CD14-positive monocyte (primary cell): ENCODE measurements at regions not wholly inside any gene's neighbourhood (a gene's known extent, or its start where the extent isn't known, plus 50 kb on each side); places are given as distances from the start of the nearest gene placed in this dataset.

Source experiments
- DNase-seq, 3 donors: peaks; one replicate each; pipeline ENCODE4 v3.0.0-alpha.2; 2011 to 2022
- H2AFZ ChIP-seq: 2 replicates; pipeline ENCODE4 v1.6.0; 2012; ENCODE audit warnings: mild to moderate bottlenecking, low read depth, low read length, inconsistent platforms; ENCODE audit not compliant: insufficient read depth, poor library complexity, severe bottlenecking
- H3K27ac ChIP-seq, 2 donors: 1 replicate in 1 of 2; 2 replicates in 1 of 2; pipeline ENCODE4 v1.5.1; 2012 to 2013; ENCODE audit warnings: low read length in 2 of 2, control low read depth in 1 of 2, inconsistent platforms in 1 of 2, low read depth in 1 of 2, mild to moderate bottlenecking in 1 of 2
- H3K27me3 ChIP-seq, 2 donors: one replicate each; pipeline versions ENCODE4 v1.6.0 to v1.6.1; 2011 to 2013; ENCODE audit warnings: low read length in 2 of 2; ENCODE audit not compliant: control insufficient read depth in 2 of 2, insufficient read depth in 2 of 2
- H3K36me3 ChIP-seq, 2 donors: replicated peaks in 1 of 2; 1 replicate in 1 of 2; 2 replicates in 1 of 2; pipeline versions ENCODE4 v1.5.1 to v1.6.1; 2012 to 2013; ENCODE audit warnings: low read length in 2 of 2, control low read depth in 1 of 2, inconsistent platforms in 1 of 2, mild to moderate bottlenecking in 1 of 2; ENCODE audit not compliant: insufficient read depth in 2 of 2, control insufficient read depth in 1 of 2
- H3K4me1 ChIP-seq, 2 donors: 1 replicate in 1 of 2; 2 replicates in 1 of 2; pipeline versions ENCODE4 v1.5.1 to v1.6.1; 2012 to 2013; ENCODE audit warnings: low read length in 2 of 2, control low read depth in 1 of 2, inconsistent platforms in 1 of 2, mild to moderate bottlenecking in 1 of 2, moderate library complexity in 1 of 2; ENCODE audit not compliant: insufficient read depth in 2 of 2, control insufficient read depth in 1 of 2
- H3K4me2 ChIP-seq: replicated peaks from 2 replicates; pipeline ENCODE3; 2012; ENCODE audit warnings: low read length, moderate library complexity, mild to moderate bottlenecking; ENCODE audit not compliant: poor library complexity, severe bottlenecking; ENCODE audit errors: extremely low read depth
- H3K4me3 ChIP-seq, 3 experiments: fragments of 200-600 bp in 1 of 3; sonication (generic) in 1 of 3; replicated peaks in 1 of 3; 1 replicate in 2 of 3; 2 replicates in 1 of 3; pipeline ENCODE4 v1.5.1; 2011 to 2013; ENCODE audit warnings: low read length in 3 of 3, mild to moderate bottlenecking in 3 of 3, control low read depth in 2 of 3, low read depth in 2 of 3, inconsistent platforms in 1 of 3, moderate library complexity in 1 of 3
- H3K79me2 ChIP-seq: 2 replicates; pipeline ENCODE4 v1.6.0; 2012; ENCODE audit warnings: mild to moderate bottlenecking, control low read depth, inconsistent platforms, low read length, moderate library complexity; ENCODE audit not compliant: insufficient read depth
- H3K9ac ChIP-seq: 2 replicates; pipeline ENCODE4 v1.6.0; 2017; ENCODE audit warnings: low read length, mild to moderate bottlenecking; ENCODE audit not compliant: insufficient read depth, poor library complexity, severe bottlenecking
- H3K9me3 ChIP-seq, 2 donors: replicated peaks in 1 of 2; 1 replicate in 1 of 2; 2 replicates in 1 of 2; pipeline versions ENCODE4 v1.5.1 to v1.6.1; 2012 to 2013; ENCODE audit warnings: low read length in 2 of 2, control low read depth in 1 of 2; ENCODE audit not compliant: control insufficient read depth in 1 of 2, insufficient read depth in 1 of 2
- H4K20me1 ChIP-seq: 2 replicates; pipeline ENCODE4 v1.6.0; 2012; ENCODE audit warnings: mild to moderate bottlenecking, low read length, control low read depth, moderate library complexity; ENCODE audit not compliant: insufficient read depth
- H3K27ac Mint-ChIP-seq, 7 donors: one replicate each; pipeline ENCODE4 v1.8.0; 2020; ENCODE audit warnings: mild to moderate bottlenecking in 7 of 7, mixed read lengths in 7 of 7, moderate library complexity in 6 of 7, inconsistent platforms in 2 of 7
- H3K27me3 Mint-ChIP-seq, 3 donors: one replicate each; pipeline ENCODE4 v1.8.0; 2021 to 2022; ENCODE audit warnings: low read depth in 3 of 3, mild to moderate bottlenecking in 3 of 3, mixed read lengths in 3 of 3, moderate library complexity in 3 of 3, inconsistent platforms in 1 of 3
- H3K36me3 Mint-ChIP-seq, 2 donors: one replicate each; pipeline ENCODE4 v1.8.0; 2020; ENCODE audit warnings: mixed read lengths in 2 of 2, inconsistent platforms in 1 of 2, mild to moderate bottlenecking in 1 of 2
- H3K4me1 Mint-ChIP-seq: one replicate; pipeline ENCODE4 v1.8.0; 2020; ENCODE audit warnings: mild to moderate bottlenecking, mixed read lengths
- H3K4me3 Mint-ChIP-seq, 2 donors: one replicate each; pipeline ENCODE4 v1.8.0; 2020; ENCODE audit warnings: mild to moderate bottlenecking in 2 of 2, mixed read lengths in 2 of 2, moderate library complexity in 1 of 2
- H3K9me3 Mint-ChIP-seq, 7 donors: one replicate each; pipeline ENCODE4 v1.8.0; 2020 to 2022; ENCODE audit warnings: mixed read lengths in 7 of 7, mild to moderate bottlenecking in 6 of 7, moderate library complexity in 6 of 7, inconsistent platforms in 2 of 7
- WGBS: methylation state at CpG from one replicate; pipeline ENCODE4 v1.1.5; 2013; ENCODE audit warnings: missing lambda C conversion rate; ENCODE audit not compliant: insufficient coverage; 5-methylcytosine and 5-hydroxymethylcytosine counted together
- intact Hi-C, 2 donors: fragments of 100-400 bp; cut with micrococcal nuclease; formaldehyde crosslinking; loops; one replicate each; pipeline versions ENCODE4 v1.15.0 to v1.15.1; 2023
- TF ChIP-seq, protein P1 (sequence below): fragments of 200-600 bp; IDR thresholded peaks from one replicate; pipeline ENCODE4 v1.8.0; 2022; ENCODE audit warnings: antibody characterized with exemption, mild to moderate bottlenecking

DNA sequence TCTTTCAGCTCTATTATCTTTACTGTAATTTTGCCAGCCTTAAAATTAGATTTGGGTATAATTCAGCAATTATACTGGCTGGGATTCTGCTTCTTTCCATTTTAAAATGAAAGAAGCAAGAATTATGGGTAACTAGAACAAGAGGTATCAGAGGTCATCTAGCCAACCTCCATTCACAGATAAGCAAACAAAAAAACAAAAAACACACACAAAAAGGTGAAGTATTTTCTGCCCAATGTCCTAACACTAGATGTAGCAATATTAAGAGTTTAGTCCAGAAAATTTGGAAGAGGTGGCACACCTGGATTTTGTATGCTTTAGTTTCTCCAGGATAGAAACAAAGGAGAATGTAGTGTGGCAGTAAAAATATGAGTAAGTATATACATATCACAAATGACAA lies 68.1 kb upstream of the ANXA1 start:
- TF ChIP-seq, protein P1, sequence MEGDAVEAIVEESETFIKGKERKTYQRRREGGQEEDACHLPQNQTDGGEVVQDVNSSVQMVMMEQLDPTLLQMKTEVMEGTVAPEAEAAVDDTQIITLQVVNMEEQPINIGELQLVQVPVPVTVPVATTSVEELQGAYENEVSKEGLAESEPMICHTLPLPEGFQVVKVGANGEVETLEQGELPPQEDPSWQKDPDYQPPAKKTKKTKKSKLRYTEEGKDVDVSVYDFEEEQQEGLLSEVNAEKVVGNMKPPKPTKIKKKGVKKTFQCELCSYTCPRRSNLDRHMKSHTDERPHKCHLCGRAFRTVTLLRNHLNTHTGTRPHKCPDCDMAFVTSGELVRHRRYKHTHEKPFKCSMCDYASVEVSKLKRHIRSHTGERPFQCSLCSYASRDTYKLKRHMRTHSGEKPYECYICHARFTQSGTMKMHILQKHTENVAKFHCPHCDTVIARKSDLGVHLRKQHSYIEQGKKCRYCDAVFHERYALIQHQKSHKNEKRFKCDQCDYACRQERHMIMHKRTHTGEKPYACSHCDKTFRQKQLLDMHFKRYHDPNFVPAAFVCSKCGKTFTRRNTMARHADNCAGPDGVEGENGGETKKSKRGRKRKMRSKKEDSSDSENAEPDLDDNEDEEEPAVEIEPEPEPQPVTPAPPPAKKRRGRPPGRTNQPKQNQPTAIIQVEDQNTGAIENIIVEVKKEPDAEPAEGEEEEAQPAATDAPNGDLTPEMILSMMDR = no peak
- no peaks in the 10 kb centered on the region for H3K36me3 Mint-ChIP-seq
- Histone ChIP-seq H3K27me3 (no peaks in the 10 kb centered on the region), H3K4me2 (no peak overlapping the region), H3K36me3 (no peaks in the 10 kb centered on the region), H2AFZ (no peak overlapping the region), H3K9ac (no peak overlapping the region), H3K4me1 (no peaks in the 10 kb centered on the region), H3K9me3 (no peaks in the 10 kb centered on the region), H3K27ac (no peak overlapping the region), H3K79me2 (no peaks in the 10 kb centered on the region), H3K4me3 (no peak overlapping the region), H4K20me1 (no peaks in the 10 kb centered on the region)
- DNase-seq = no peak
- peaks cover 0 to 2% (median 1%) of the 10 kb centered on the region in 3 donors for H3K27me3 Mint-ChIP-seq
- H3K9me3 Mint-ChIP-seq = no peaks in the 10 kb centered on the region
- no peak overlapping the region for H3K27ac Mint-ChIP-seq
- intact Hi-C loops = loop anchor here in 1 of 2 donors (10.0 kb wide), 1 partner anchor 1039 kb away; no protein-coding TSS in a partner anchor
- no peaks in the 10 kb centered on the region for H3K4me1 Mint-ChIP-seq
- no peak overlapping the region for H3K4me3 Mint-ChIP-seq

DNA sequence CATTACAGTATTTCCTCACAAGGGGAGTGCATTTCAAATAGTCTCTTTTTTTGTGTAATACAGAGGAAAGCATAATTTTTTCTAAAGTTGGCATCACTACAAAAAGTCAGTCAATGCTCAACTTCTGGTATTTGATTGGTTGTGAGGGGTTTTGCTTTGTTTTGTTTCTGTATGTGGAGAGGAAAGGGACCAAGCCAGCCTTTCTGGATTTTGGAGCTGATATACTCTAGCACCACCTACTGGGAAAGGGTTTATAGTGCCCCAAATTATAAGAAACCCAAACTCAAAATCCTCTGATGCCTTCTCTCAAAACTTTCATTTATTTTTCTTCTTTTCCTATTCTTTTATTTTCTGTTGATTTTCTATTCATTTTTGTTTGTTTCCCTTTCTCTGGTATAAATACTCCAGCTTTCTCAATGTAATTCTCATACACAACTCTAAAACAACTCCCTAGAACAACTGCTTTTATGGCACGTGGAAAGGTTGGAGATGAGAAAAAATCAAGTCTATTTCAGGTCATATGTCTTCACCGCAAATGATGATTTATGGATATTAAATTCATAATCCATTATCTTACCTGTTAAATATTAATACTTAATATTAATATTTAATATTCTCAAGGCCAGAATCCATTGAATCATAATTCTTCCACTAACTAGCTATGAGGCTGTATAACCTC lies 69.5 kb upstream of the ANXA1 start:
- Mint-ChIP-seq H3K9me3 (no peaks in the 10 kb centered on the region), H3K36me3 (no peaks in the 10 kb centered on the region), H3K27ac (no peak overlapping the region), H3K4me3 (no peak overlapping the region), H3K4me1 (no peaks in the 10 kb centered on the region), H3K27me3 (peaks cover 0 to 2% (median 1%) of the 10 kb centered on the region in 3 donors)
- Histone ChIP-seq H3K9ac (no peak overlapping the region), H3K27ac (no peak overlapping the region), H3K4me2 (no peak overlapping the region), H3K27me3 (no peaks in the 10 kb centered on the region), H2AFZ (no peak overlapping the region), H3K4me3 (no peak overlapping the region), H3K9me3 (no peaks in the 10 kb centered on the region), H3K79me2 (no peaks in the 10 kb centered on the region), H3K4me1 (no peaks in the 10 kb centered on the region), H4K20me1 (no peaks in the 10 kb centered on the region), H3K36me3 (no peaks in the 10 kb centered on the region)
- peak in 2 of 3 donors; percentile 7 to 8 for DNase-seq
- TF ChIP-seq, protein P1 = peak; percentile 78
- intact Hi-C loops = loop anchor here in 1 of 2 donors (10.0 kb wide), 1 partner anchor 1037 kb away; no protein-coding TSS in a partner anchor
- no CpG with 5 or more reads among the region's 2 CpGs for WGBS
